Muscle of leg (tissue), 3 donors: ENCODE measurements at regions not wholly inside any gene's neighbourhood (a gene's known extent, or its start where the extent isn't known, plus 50 kb on each side); places are given as distances from the start of the nearest gene placed in this dataset.
"Not testable (repeated sequence)": the region's sequence is repeated elsewhere in the genome, so short reads cannot be mapped to it uniquely, and the experiment has no call there.

Source experiments
- DNase-seq: peaks from one replicate; pipeline ENCODE4 v3.0.0; 2013
- H3K27ac ChIP-seq: one replicate; pipeline ENCODE4 v1.5.1; 2013; ENCODE audit warnings: mild to moderate bottlenecking, low read length, control low read depth
- H3K27me3 ChIP-seq: one replicate; pipeline ENCODE4 v1.6.1; 2013; ENCODE audit warnings: low read length; ENCODE audit not compliant: control insufficient read depth, insufficient read depth
- H3K36me3 ChIP-seq: one replicate; pipeline ENCODE4 v1.6.1; 2013; ENCODE audit warnings: low read length; ENCODE audit not compliant: control insufficient read depth, insufficient read depth
- H3K4me1 ChIP-seq: one replicate; pipeline ENCODE4 v1.6.1; 2013; ENCODE audit warnings: low read length; ENCODE audit not compliant: control insufficient read depth, insufficient read depth
- H3K4me3 ChIP-seq: one replicate; pipeline ENCODE4 v1.5.1; 2013; ENCODE audit warnings: low read length, control low read depth
- H3K9me3 ChIP-seq: replicated peaks from 2 replicates; pipeline ENCODE4 v1.6.1; 2013; ENCODE audit warnings: low read depth, low read length; ENCODE audit not compliant: control insufficient read depth
- WGBS: methylation state at CpG from one replicate; pipeline ENCODE4 v1.1.5; 2013; ENCODE audit warnings: missing lambda C conversion rate; ENCODE audit not compliant: insufficient coverage; 5-methylcytosine and 5-hydroxymethylcytosine counted together

DNA sequence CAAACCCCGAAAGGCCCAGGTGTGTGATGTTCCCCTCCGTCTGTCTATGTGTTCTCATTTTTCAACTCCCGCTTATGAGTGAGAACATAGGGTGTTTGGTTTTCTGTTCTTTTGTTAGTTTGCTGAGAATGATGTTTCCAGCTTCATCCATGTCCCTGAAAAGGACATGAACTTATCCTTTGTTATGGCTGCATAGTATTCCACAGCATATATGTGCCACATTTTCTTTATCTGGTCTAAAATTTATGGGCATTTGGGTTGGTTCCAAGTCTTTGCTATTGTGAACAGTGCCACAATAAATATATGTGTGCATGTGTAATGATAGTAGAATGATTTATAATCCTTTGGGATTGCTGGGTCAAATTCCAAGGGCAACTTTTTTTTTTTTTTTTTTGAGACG lies 519.1 kb downstream of the NTRK3 start:
- H3K27ac ChIP-seq, H3K9me3 ChIP-seq, DNase-seq, H3K36me3 ChIP-seq, H3K4me3 ChIP-seq, H3K27me3 ChIP-seq: not testable (repeated sequence)
- peaks cover 12% of the 10 kb centered on the region for H3K4me1 ChIP-seq
- 100% methylated on average over 1 of the region's 4 CpGs for WGBS

DNA sequence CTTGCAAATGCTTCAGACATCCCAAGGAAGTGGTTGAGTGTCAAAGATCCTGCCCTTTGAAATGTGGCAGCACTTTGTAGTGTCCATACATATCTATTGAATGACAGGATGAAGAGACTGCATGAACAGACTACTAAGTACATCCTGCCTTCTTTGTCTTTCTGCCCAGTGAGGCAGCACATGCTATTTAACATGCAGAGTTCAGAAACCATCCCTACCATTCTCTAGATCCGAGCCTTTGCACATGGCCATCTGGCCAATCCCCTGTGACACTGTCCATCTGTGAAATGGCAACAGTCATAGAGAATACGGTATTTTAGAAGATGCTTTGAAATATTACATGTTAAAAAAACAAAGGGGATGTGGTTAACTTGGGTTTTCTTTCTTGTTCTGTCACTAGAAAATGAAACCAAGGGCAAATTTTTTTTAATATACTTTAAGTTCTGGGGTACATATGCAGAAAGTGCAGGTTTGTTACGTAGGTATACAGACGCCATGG lies 519.6 kb downstream of the NTRK3 start:
- peaks cover 2% of the 10 kb centered on the region for H3K27me3 ChIP-seq
- no CpG with 5 or more reads among the region's 4 CpGs for WGBS
- H3K4me3 ChIP-seq = no peak overlapping the region
- no peaks in the 10 kb centered on the region for H3K36me3 ChIP-seq
- H3K9me3 ChIP-seq = no peaks in the 10 kb centered on the region
- peaks cover 12% of the 10 kb centered on the region for H3K4me1 ChIP-seq
- H3K27ac ChIP-seq = no peak overlapping the region
- DNase-seq = no peak

DNA sequence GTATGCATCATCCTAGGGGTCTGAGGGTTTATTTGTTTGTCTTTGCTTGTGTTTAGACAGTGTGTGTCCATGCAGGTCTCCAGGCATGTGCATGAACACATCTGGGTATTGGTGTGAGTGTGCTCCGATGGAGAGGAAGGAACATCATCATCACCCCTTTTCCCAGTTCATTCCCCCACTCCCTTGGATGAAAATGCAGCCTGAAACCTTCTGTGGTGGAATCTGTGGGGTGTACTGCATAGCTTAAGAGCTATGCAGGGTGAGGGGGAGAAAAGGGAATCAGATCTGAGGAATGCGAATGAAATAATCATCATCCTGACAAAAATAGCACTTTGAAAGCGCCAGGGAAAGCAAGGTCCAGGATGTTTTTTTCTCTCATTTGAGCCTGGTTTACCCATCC lies 520.1 kb downstream of the NTRK3 start:
- Histone ChIP-seq H3K27me3 (peaks cover 2% of the 10 kb centered on the region), H3K4me1 (peaks cover 12% of the 10 kb centered on the region), H3K27ac (no peak overlapping the region), H3K36me3 (no peaks in the 10 kb centered on the region), H3K4me3 (no peak overlapping the region), H3K9me3 (no peaks in the 10 kb centered on the region)
- DNase-seq = no peak
- WGBS = 50% methylated on average over 2 of the region's 3 CpGs

DNA sequence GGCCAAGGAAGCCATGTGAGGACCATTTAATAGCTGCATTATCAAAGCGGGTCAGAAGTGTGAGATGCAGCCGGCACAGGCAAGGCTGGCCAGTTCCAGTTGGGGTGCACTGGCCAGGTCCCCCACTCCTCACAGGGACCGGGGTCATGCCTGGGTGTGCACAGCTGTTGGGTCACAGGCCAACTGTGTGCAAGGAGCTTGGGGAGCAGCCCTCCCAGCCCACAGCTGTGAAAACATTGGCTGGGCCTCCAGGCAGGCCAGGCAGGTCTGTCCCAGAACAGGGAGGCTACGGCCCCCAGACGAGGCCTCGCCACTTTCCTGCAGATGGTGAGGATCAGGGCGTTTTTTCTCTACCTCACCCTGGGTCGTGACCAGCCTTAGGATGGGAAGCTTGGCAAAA lies 521.0 kb downstream of the NTRK3 start:
- peak; percentile 32 for DNase-seq
- Histone ChIP-seq H3K27me3 (no peaks in the 10 kb centered on the region), H3K9me3 (no peaks in the 10 kb centered on the region), H3K4me3 (no peak overlapping the region), H3K36me3 (no peaks in the 10 kb centered on the region), H3K27ac (no peak overlapping the region), H3K4me1 (peaks cover 12% of the 10 kb centered on the region)
- 42% methylated on average over 4 of the region's 8 CpGs for WGBS

DNA sequence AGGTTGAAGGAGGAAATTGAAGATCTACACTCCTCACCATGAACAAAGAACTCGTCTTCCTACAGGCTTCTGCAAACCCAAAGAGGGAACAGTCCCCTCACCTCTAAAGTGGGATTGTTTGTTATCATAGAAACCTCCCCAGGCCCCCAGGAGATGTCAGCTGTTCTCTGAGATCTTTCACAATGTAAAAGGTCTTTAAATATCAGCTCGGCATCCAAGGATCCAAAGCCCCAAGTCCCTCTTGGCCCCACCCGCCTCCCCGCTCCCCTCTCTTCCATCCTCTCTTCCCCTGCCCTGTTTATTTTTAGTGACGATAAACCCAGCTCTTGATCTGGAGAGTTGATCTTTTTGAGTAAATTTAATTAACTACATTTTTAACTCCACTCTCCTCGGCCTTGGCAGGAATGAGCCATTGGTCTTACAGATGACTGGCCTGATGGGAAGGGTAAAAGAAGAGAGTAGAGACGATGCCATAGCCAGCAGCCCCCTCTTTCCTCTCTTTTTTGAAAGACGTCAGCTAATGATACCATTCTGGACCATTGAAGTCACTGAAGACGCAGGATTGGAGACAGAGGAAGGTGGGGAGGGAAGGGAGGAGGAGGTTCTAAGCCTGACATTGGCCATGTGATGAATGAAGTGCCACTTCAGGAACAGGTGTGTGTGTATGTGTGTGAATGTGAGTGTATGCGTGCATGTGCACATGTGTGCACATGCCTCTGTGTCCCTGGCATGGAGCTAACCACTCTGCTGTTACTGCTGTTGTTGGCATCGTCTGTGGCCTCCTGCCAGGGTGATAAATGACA lies 521.8 kb downstream of the NTRK3 start:
- H3K4me3 ChIP-seq = no peak overlapping the region
- H3K27me3 ChIP-seq = no peaks in the 10 kb centered on the region
- H3K4me1 ChIP-seq = peaks cover 12% of the 10 kb centered on the region
- DNase-seq = no peak
- no peaks in the 10 kb centered on the region for H3K36me3 ChIP-seq
- no peaks in the 10 kb centered on the region for H3K9me3 ChIP-seq
- H3K27ac ChIP-seq = no peak overlapping the region
- WGBS = 68% methylated on average over 3 of the region's 11 CpGs

DNA sequence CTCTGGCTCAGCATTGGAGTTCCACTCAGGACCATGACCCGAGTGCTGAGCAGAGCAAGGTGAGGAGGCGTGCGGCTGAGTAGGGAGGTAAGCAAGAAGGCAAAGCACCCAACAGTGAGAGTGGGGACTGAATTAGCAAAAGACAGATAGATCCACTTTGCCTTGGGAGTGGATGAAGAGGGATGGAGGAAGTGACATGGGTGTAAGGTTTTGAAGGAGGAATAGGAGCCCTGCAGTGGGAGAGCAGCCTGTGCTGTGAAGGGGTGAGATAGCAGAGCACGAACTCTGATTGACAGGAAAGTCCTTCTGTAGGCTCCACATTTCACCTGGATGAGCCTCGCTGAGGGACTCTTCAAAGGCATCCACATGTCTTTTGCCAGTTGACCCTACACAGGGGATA lies 522.6 kb downstream of the NTRK3 start:
- Histone ChIP-seq H3K4me3 (no peak overlapping the region), H3K4me1 (peaks cover 12% of the 10 kb centered on the region), H3K27me3 (no peaks in the 10 kb centered on the region), H3K36me3 (no peaks in the 10 kb centered on the region), H3K9me3 (no peaks in the 10 kb centered on the region), H3K27ac (no peak overlapping the region)
- WGBS = 94% methylated on average over 4 of the region's 5 CpGs
- DNase-seq = no peak

DNA sequence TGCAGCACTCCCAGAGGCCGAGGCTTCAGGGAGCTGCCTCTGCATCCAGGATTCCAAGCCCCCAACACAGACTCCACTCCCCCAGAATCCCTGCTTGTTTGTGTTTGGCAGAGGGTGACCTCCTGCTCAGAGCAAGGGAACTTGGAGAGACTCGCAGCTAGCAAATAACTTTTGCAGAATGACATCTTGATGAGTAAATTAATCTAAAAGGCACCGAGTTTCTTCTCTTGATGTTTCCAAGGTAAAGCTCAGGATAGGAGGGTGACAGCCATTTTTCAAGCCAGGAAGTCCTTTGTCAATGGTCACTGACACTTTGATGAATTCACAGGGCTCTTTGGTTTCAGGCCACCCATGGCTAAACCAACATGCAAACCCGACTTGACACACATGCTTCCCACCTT lies 523.0 kb downstream of the NTRK3 start:
- H3K4me1 ChIP-seq = peaks cover 12% of the 10 kb centered on the region

DNA sequence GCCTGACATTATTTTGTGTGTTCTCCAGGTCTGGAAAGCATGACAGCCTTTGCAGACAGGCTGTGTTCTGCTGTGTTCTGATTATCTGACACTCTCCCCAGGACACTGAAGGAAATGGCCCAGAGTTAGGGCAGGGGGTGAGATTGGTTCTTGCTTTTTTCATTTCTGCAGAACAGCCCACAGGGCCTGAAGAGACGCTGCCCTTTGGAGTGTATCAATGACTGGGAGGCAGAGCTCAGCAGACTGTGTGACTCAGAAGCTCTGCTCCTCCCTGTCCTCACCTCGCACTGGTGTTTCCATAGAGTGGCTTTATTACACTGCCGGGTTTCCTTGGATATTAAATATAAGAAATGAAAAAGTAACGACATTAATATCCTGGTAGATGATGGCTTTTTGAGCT lies 523.6 kb downstream of the NTRK3 start:
- no peak for DNase-seq
- H3K4me1 ChIP-seq = peaks cover 12% of the 10 kb centered on the region
- no peak overlapping the region for H3K27ac ChIP-seq
- H3K27me3 ChIP-seq = no peaks in the 10 kb centered on the region
- H3K9me3 ChIP-seq = no peaks in the 10 kb centered on the region
- WGBS = 14% methylated on average over 1 of the region's 4 CpGs
- no peak overlapping the region for H3K4me3 ChIP-seq
- H3K36me3 ChIP-seq = no peaks in the 10 kb centered on the region

More for the DNA sequence above, 523.0 kb downstream of the NTRK3 start:
- Histone ChIP-seq H3K9me3 (no peaks in the 10 kb centered on the region), H3K36me3 (no peaks in the 10 kb centered on the region), H3K4me3 (no peak overlapping the region), H3K27ac (no peak overlapping the region), H3K27me3 (no peaks in the 10 kb centered on the region)
- 23% methylated on average over 2 of the region's 4 CpGs for WGBS
- DNase-seq = no peak

DNA sequence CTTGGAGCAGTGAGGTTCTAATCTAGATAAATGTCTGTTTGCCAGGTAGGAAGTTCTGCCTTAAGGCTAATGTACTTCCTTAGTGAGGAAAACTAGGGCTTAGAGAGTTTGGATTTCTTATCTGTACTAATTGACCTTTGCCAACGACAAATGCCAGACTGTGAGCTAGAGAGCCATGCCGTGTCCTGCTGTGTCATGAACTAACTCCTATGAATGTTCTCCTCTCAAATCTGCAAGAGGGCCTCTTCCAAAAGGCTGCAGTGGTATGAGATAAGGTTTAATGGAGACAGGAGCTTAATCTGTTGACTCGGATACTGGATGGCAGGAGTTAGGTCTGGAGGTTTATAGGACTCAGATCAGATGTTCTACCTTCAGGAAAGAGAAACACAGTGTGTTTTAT lies 524.9 kb downstream of the NTRK3 start:
- no peak for DNase-seq
- Histone ChIP-seq H3K27ac (no peak overlapping the region), H3K27me3 (no peaks in the 10 kb centered on the region), H3K4me1 (peaks cover 12% of the 10 kb centered on the region), H3K9me3 (no peaks in the 10 kb centered on the region), H3K36me3 (no peaks in the 10 kb centered on the region), H3K4me3 (no peak overlapping the region)
- no CpG with 5 or more reads among the region's 3 CpGs for WGBS

DNA sequence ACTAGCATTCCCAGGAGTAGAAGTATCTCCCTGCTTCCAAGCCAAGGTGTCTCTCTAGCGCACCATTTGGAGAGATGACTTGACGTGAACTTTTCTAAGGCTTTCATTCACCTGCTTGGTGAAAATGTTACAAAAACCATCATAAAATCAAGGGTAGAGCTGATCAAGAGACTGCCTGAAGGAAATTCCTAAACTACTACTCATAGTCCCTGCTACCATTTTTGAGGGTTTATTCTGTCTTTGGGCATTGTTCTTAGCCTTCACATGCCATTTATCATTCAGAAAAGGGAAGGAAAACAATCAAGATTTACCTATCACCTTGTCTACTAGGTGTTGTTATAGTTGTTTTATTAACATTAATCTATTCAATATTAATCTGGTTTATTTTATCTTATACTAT lies 525.8 kb downstream of the NTRK3 start:
- H3K9me3 ChIP-seq = no peaks in the 10 kb centered on the region
- H3K36me3 ChIP-seq = no peaks in the 10 kb centered on the region
- H3K4me3 ChIP-seq = no peak overlapping the region
- H3K27me3 ChIP-seq = no peaks in the 10 kb centered on the region
- no CpG with 5 or more reads among the region's 2 CpGs for WGBS
- no peak overlapping the region for H3K27ac ChIP-seq
- H3K4me1 ChIP-seq = peaks cover 10% of the 10 kb centered on the region
- DNase-seq = no peak
